ENCODE measurements at regions not wholly inside any gene's neighbourhood (a gene's known extent, or its start where the extent isn't known, plus 50 kb on each side); places are given as distances from the start of the nearest gene placed in this dataset.

- no peak overlapping the region for H3K4ac ChIP-seq (ENCODE audit: low read depth, low read length)
- Mint-ChIP-seq H3K36me3 (ENCODE audit: insufficient read depth in 1 of 3, low read depth in 3 of 3) (no peaks in the 10 kb centered on the region), H3K27ac (no peak overlapping the region), H3K4me3 (no peak overlapping the region), H3K27me3 (ENCODE audit: low read depth) (peaks cover 5% of the 10 kb centered on the region), H3K9me3 (no peaks in the 10 kb centered on the region), H3K4me1 (peaks cover 17 to 22% of the 10 kb centered on the region in 2 experiments)
- no peak for DNase-seq
- no peak overlapping the region for H4K8ac ChIP-seq (replicated peaks; ENCODE audit: insufficient read length, low read depth, low read length)
- H2BK20ac ChIP-seq (ENCODE audit: low read depth, low read length, poor library complexity, severe bottlenecking) = no peak overlapping the region
- no peak overlapping the region for H2AK5ac ChIP-seq (ENCODE audit: insufficient read length, low read length)
- no peak overlapping the region for H2BK15ac ChIP-seq (ENCODE audit: low read depth, low read length)
- H3K79me1 ChIP-seq (ENCODE audit: insufficient read depth, low read depth, low read length, poor library complexity, severe bottlenecking) = no peaks in the 10 kb centered on the region
- H3K79me2 ChIP-seq (ENCODE audit: insufficient read depth, low read length) = no peaks in the 10 kb centered on the region
- no peak overlapping the region for H2BK12ac ChIP-seq (ENCODE audit: insufficient read length, low read depth, low read length)
- H3K23ac ChIP-seq (ENCODE audit: insufficient read length, low read depth, low read length) = no peak overlapping the region
- no peak overlapping the region for H3K56ac ChIP-seq (ENCODE audit: insufficient read length, low read depth, low read length)
- H2AFZ ChIP-seq (ENCODE audit: low read length) = no peak overlapping the region
- no peaks in the 10 kb centered on the region for H3K23me2 ChIP-seq (ENCODE audit: insufficient read length, low read depth, low read length, poor library complexity, severe bottlenecking)
- no peak overlapping the region for H4K91ac ChIP-seq (ENCODE audit: insufficient read length, low read depth, low read length)
- H4K20me1 ChIP-seq (ENCODE audit: control insufficient read depth, insufficient read depth, insufficient read length) = no peaks in the 10 kb centered on the region
- H3K9me3 ChIP-seq (ENCODE audit: control insufficient read depth, low read depth, low read length) = no peaks in the 10 kb centered on the region
- no peak overlapping the region for H3K4me2 ChIP-seq (ENCODE audit: insufficient read depth, insufficient read length, low read length)
- H3K18ac ChIP-seq (ENCODE audit: insufficient read length, low read depth, low read length) = no peak overlapping the region
- H3K27me3 ChIP-seq (ENCODE audit: insufficient read depth, low read length) = no peaks in the 10 kb centered on the region
- H2BK5ac ChIP-seq (ENCODE audit: insufficient read length, low read length) = no peak overlapping the region
- H3K4me1 ChIP-seq (ENCODE audit: insufficient read depth, low read length) = 0 out of 2 replicates have a peak, but pooled peaks cover 2% of the 10 kb centered on the region
- H3K9ac ChIP-seq (ENCODE audit: extremely low read depth, insufficient read length, low read length) = no peak overlapping the region
- no peak overlapping the region for H3K27ac ChIP-seq (ENCODE audit: insufficient read length, low read depth, low read length)
- WGBS (ENCODE audit: extremely low coverage, insufficient read length, low lambda C conversion rate) = no CpG with 5 or more reads among the region's 6 CpGs
- TF ChIP-seq CTCF (conservative IDR thresholded peaks at IDR 0.05) = no peak
- no peak overlapping the region for H2BK120ac ChIP-seq (ENCODE audit: low read depth, low read length, poor library complexity, severe bottlenecking)
- H3T11ph ChIP-seq (ENCODE audit: low read length) = no peak overlapping the region
- no peak overlapping the region for H4K5ac ChIP-seq (ENCODE audit: insufficient read length, low read depth, low read length)
- no peak overlapping the region for H3K14ac ChIP-seq (ENCODE audit: insufficient read depth, low read length)
These were observed 263.0 kb downstream of the CDC5L start for GRCh38 chr6:44650495-44650894.

All from H9 (cell line).